HG02610 (cell line): ENCODE measurements at regions not wholly inside any gene's neighbourhood (a gene's known extent, or its start where the extent isn't known, plus 50 kb on each side); places are given as distances from the start of the nearest gene placed in this dataset.

Experiments
- ATAC-seq: cut with Tn5 transposase; IDR thresholded peaks from one replicate; pipeline ENCODE4 v1.9.1; 2021; ENCODE audit warnings: mild to moderate bottlenecking, moderate library complexity; ENCODE audit not compliant: unreplicated experiment

GRCh38 chr4:13250263-13250662, 233.9 kb downstream of the RAB28 start:
- no peak for ATAC-seq

- ATAC-seq, result no peak
Observed at GRCh38 chr4:13248621-13249298, 235.4 kb downstream of the RAB28 start.

- ATAC-seq, result no peak
Observed at GRCh38 chr4:13246107-13246506, 238.0 kb downstream of the RAB28 start.

DNA sequence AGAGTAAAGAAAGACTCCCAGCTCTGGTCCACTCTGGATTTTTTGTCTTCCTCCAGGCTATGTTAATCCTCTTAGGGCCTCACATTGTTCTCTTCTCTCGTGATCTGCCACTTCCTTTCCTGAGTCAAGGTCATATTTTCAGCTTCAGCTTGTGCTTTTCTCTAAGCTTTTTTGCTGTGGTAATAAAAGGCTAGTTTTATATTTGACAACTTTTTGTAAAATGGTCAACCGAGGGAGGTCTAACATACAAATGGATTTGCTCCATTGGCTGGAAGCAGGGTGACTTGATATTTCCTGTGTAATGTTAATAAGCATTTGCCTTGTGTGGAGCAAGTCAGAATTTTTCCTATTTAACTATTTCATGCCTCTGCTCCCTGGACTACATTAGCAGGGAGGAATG, 239.7 kb downstream of the RAB28 start:
- no peak for ATAC-seq

GRCh38 chr4:13243152-13243551, 241.0 kb downstream of the RAB28 start:
- ATAC-seq, result no peak

DNA sequence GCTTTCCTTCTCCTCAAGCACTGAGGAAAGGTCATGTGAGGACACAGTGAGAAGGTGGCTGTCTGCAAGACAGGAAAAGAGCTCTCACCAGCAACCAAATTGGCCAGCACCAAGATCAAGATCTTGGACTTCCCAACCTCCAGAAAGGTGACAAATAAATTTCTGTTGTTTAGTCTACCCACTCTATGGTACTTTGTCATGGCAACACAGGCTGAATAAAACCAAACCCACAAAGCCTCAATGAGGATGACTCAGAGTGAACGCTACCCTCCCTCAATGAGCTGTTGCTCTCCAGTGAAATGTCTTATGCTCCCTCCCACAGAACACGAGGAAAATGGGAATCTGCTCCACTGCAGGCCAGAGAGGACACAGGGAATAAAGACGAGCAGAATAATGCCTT, 244.1 kb downstream of the RAB28 start:
- no peak for ATAC-seq

DNA sequence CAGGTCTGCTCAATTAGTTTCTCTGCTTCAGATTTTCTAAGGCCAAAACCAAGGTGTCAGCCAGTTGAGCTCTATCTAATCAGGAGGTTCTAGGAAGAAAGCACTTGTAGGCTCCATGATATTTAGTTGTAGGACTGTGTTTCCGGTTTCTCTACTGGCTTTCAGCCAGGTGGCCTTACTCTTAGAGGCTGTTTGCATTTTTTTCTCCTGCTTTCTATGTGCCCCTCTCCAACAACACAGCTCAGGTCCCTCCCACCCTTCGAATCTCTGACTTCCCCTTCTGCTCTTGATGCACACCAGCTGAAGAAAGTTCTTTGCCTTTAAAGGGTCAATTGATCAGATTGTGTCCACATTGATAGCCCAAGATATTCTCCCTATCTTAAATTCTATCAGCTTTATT, 245.2 kb downstream of the RAB28 start:
- no peak for ATAC-seq

- ATAC-seq, result no peak
Observed at GRCh38 chr4:13236485-13236884, 247.7 kb downstream of the RAB28 start.

DNA sequence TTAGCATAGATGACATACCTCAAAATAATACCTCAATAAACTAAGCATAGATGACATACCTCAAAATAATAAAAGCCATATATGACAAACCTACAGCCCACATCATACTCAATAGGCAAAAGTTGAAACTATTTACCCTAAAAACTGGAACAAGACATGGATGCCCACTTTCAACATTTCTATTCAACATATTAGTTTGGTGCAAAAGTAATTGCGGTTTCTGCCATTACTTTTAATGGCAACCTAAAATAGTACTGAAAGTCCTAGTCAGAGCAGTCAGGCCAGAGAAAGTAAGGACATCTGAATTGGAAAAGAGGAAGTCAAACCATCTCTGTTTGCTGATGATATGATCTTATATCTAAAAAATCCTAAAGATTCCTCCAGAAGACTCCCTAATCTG, 250.4 kb downstream of the RAB28 start:
- ATAC-seq, result no peak

- ATAC-seq, result no peak
Observed at GRCh38 chr4:13219971-13220370, 264.2 kb downstream of the RAB28 start.

GRCh38 chr4:13218326-13218958, 265.7 kb downstream of the RAB28 start:
- ATAC-seq, result no peak

- no peak for ATAC-seq
Observed at GRCh38 chr4:13215560-13215959, 268.6 kb downstream of the RAB28 start.

- ATAC-seq, result no peak
Observed at GRCh38 chr4:13212936-13213335, 271.2 kb downstream of the RAB28 start.

GRCh38 chr4:13209600-13209999, 274.5 kb downstream of the RAB28 start:
- no peak for ATAC-seq

DNA sequence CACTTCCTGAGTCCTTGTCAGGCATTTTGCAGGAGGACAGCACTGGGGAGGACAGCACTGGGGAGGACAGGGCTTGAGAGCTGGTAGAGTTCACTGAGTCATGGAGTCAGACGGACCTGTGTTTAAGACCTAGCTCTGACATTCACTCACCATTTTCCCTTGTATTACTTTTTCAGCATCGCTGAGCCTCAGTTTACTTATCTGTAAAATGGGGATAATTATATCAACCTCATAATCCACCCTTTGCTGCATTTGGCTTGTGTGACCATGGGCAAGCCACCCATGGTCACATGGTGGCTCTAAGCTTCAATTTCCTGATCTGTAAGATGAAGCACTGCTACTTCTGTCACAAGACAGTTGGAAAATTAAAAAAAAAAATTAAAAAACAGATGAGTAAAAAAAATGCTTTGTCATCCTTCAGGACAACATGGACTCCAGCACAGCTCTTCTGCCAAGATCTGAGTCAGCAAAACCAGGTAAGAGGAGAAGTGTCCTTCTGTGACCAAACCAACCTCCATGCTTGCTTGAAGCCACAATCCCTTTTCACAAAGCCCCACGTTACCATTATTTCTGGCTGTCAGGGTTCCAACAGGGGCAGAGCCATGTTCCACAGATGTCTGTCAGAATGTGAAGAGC, 275.5 kb downstream of the RAB28 start:
- no peak for ATAC-seq

DNA sequence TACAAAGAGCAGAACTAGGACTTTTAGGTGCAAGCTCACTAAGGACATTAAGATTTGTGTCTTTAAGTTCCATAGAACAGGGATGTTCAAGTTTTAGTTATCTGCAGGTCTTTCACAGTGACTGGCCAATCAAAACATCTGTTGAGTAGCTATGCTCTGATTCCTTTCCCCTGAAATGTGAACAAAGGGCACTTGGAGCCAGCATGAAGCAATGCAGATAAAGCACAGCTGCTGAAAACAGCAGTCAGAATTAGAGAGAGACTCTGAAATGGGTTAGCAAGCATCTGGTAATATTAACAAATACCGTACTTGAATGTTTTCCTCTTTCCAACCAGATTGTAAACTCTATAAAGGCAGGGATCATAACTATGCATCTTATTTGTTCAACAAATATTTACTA, 276.9 kb downstream of the RAB28 start:
- no peak for ATAC-seq

GRCh38 chr4:13203101-13203500, 281.0 kb downstream of the RAB28 start:
- ATAC-seq, result no peak

DNA sequence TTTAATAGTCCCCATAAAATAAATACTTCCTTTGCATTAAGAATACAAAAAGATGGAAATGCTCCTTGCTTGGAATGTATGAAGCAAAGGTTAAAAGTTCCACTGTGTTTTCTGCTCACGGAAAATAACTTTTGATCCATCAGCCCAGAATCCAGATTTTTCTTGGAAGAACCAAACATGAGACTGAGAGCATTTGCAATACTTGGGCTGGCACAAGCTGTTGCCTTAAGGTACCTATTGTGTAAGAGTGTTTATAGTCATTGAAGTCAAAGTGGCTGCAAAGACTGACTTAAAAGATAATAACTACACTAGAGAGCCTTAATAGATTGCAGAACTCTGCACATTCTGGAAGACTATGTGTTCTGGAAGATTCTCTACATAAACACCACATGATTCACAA, 281.4 kb downstream of the RAB28 start:
- ATAC-seq, result no peak

GRCh38 chr4:13201241-13201640, 282.9 kb downstream of the RAB28 start:
- ATAC-seq, result no peak

DNA sequence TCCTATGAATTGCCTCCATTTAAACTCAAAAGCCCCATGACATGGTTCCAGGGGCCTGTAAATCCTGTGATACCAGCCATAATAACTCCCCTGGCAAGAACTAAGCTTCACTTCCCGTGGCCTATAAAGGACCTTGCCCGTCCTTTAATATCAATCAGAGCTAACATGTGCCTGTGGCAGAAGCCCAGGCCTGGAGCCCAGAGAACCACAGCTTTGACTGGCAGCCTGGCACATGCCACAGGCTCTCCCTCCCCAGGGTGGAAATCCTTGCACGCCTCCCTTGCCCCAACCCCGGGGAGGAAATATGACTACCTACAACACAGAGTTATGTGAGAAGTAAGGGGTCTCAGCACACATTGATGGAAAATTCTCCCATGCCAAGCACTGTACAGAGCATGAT, 287.4 kb downstream of the RAB28 start:
- ATAC-seq, result no peak

GRCh38 chr4:13193662-13194061, 290.5 kb downstream of the RAB28 start:
- ATAC-seq, result no peak

DNA sequence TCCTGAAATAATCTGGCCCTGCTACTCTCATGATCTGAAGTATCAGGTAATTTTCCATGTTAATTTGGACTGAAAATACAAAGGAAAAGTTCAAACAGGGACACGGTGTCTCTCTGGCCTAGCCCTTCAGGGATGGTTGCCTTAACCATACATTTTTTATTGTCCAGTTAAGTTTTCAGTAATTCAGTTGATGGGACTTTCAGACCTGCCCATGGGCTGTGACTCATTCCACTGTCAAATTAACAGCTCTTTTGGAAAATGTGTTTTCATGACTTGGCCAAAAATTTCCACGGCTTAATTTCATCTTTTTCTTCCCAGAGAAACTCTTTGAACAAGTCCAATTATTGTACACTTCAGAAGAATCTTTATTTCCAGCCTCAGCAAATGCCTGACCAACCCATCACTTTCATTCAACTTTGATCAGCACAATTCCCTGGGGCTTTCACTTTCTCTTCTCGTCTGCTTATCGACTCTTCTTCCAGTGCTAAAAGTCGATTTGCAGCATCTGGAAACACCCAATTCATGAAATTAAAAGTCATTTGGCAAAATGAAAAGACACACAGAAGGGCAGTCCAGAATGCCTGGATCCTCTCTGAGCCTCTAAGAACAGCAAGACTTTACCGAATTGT, 293.9 kb downstream of the RAB28 start:
- no peak for ATAC-seq
